NB4 (cell line): ENCODE measurements at regions not wholly inside any gene's neighbourhood (a gene's known extent, or its start where the extent isn't known, plus 50 kb on each side); places are given as distances from the start of the nearest gene placed in this dataset.

Source experiments
- DNase-seq: peaks from one replicate; pipeline ENCODE4 v3.0.0; 2010; ENCODE audit warnings: low read depth
- H3K4me3 ChIP-seq: one replicate; pipeline ENCODE4 v1.5.1; 2011; ENCODE audit warnings: mild to moderate bottlenecking, low read depth, low read length, moderate library complexity
- MYC ChIP-seq: IDR thresholded peaks from 2 replicates; pipeline ENCODE4 v1.6.1; 2011; ENCODE audit warnings: low read depth, low read length
- POLR2A ChIP-seq: IDR thresholded peaks from 2 replicates; pipeline ENCODE4 v1.6.1; 2011; ENCODE audit warnings: mild to moderate bottlenecking; ENCODE audit not compliant: insufficient read length; ENCODE audit errors: extremely low read depth
- TF ChIP-seq, protein P1 (sequence below): IDR thresholded peaks from one replicate; pipeline ENCODE4 v1.5.1; 2012; ENCODE audit warnings: low read depth, low read length
- TF ChIP-seq, protein P2 (sequence below): IDR thresholded peaks from 2 replicates; pipeline ENCODE4 v1.6.1; 2011; ENCODE audit warnings: low read depth, low read length

DNA sequence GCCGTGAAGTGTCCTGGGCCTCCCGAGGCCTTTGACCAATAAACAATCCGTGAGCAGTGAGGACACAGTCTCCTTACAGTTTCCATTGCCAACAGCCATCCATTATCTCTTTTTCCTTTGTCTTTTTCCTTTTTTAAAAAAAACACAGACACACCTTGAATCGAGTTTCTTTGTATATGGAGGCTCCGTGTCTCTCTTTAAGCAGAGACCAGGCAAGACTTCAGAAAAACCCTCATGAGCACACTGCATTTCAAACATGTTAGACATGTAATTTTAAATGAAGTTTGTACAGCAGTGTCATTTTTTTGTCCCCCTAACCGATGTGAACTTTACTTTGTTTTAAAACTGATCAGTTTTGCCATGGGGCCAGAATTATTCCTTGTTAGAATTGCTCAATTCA, 111.1 kb downstream of the SPTSSA start:
- H3K4me3 ChIP-seq, result no peak overlapping the region
- DNase-seq, result no peak
- TF ChIP-seq POLR2A, result no peak
- TF ChIP-seq, protein P1, sequence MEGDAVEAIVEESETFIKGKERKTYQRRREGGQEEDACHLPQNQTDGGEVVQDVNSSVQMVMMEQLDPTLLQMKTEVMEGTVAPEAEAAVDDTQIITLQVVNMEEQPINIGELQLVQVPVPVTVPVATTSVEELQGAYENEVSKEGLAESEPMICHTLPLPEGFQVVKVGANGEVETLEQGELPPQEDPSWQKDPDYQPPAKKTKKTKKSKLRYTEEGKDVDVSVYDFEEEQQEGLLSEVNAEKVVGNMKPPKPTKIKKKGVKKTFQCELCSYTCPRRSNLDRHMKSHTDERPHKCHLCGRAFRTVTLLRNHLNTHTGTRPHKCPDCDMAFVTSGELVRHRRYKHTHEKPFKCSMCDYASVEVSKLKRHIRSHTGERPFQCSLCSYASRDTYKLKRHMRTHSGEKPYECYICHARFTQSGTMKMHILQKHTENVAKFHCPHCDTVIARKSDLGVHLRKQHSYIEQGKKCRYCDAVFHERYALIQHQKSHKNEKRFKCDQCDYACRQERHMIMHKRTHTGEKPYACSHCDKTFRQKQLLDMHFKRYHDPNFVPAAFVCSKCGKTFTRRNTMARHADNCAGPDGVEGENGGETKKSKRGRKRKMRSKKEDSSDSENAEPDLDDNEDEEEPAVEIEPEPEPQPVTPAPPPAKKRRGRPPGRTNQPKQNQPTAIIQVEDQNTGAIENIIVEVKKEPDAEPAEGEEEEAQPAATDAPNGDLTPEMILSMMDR, result no peak
- TF ChIP-seq, protein P2, sequence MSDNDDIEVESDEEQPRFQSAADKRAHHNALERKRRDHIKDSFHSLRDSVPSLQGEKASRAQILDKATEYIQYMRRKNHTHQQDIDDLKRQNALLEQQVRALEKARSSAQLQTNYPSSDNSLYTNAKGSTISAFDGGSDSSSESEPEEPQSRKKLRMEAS, result no peak

DNA sequence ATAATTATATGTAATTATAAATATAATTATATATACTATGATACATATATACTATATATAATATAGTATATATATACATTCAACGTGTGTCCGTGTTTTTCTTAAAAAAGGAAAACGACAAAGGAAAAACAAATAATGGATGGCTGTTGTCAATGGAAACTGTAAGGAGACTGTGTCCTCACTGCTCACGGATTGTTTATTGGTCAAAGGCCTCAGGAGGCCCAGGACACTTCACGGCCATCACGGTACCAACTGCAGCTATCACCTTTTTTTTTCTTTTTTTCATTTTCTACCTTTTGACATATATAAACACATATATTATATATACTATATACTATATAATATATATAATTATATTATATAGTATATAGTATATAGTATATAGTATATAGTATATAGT, 113.4 kb downstream of the SPTSSA start:
- TF ChIP-seq, protein P1, result no peak
- TF ChIP-seq, protein P2, result no peak
- TF ChIP-seq POLR2A (no peak), MYC (no peak)
- no peak overlapping the region for H3K4me3 ChIP-seq
- DNase-seq, result no peak

DNA sequence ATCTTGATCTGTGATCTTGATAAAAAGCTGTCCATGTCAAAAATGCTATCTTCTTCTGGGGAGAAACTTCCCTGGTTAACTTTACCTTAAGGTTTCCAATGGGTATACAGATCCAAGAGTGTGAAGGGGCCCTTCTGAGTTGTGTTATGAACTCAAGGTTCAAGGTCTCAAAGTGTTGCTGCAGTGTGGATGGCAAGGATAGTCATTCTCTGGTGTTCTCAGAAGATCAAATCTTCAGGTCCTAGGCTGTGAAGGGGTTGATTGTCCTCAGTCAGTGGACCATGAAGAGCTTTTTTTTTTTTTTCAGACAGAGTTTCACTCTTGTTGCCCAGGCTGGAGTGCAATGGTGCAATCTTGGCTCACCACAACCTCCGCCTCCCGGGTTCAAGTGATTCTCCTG, 114.4 kb downstream of the SPTSSA start:
- no peak for TF ChIP-seq MYC
- H3K4me3 ChIP-seq, result no peak overlapping the region
- no peak for DNase-seq

DNA sequence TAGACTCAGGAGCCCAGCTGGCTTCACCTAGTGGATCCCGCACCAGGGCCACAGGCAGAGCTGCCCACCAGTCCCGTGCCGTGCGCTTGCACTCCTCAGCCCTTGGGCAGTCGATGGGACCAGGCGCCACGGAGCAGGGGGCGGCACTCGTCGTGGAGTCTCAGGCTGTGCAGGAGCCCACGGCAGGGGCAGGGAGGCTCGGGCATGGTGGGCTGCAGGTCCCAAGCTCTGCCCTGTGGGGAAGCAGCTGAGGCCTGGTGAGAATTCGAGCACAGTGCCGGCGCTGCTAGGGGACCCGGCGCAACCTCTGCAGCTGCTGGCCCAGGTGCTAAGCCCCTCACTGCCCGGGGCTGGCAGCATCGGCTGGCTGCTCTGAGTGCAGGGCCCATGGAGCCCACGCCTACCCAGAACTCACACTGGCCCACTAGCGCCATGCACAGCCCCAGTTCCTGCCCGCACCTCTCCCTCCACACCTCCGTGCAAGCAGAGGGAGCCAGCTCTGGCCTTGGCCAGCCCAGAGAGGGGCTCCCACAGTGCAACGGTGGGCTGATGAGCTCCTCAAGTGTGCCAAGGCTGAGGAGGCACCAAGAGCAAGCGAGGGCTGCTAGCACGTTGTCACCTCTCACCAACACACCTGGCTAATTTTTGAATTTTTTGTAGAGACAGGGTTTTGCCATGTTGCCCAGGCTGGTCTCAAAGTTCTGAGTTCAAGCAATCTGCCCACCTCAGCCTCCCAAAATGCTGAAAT, 116.1 kb downstream of the SPTSSA start:
- no peak overlapping the region for H3K4me3 ChIP-seq
- TF ChIP-seq POLR2A, result no peak
- no peak for TF ChIP-seq MYC
- TF ChIP-seq, protein P2, result no peak
- TF ChIP-seq, protein P1, result no peak
- no peak for DNase-seq

DNA sequence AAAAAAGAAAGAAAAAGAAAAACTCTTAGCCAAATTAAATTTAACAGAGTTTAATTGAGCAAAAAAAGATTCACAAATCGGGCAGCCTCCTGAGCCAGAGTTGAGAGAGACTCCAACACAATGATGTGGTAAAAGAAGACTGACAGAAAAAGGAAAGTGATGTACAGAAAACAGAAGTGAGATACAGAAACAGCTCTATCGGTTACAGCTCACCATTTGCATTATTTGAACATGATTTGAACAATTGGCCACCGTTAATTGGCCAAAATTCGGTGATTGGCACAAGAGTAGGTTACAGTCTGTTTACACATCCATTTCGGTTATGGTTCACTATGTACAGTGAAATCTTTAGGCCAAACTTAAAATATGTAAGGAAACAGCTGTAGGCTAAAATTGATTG, 117.7 kb downstream of the SPTSSA start:
- no peak for TF ChIP-seq MYC
- TF ChIP-seq, protein P1, result no peak
- TF ChIP-seq, protein P2, result no peak
- no peak for TF ChIP-seq POLR2A
- no peak for DNase-seq
- no peak overlapping the region for H3K4me3 ChIP-seq

DNA sequence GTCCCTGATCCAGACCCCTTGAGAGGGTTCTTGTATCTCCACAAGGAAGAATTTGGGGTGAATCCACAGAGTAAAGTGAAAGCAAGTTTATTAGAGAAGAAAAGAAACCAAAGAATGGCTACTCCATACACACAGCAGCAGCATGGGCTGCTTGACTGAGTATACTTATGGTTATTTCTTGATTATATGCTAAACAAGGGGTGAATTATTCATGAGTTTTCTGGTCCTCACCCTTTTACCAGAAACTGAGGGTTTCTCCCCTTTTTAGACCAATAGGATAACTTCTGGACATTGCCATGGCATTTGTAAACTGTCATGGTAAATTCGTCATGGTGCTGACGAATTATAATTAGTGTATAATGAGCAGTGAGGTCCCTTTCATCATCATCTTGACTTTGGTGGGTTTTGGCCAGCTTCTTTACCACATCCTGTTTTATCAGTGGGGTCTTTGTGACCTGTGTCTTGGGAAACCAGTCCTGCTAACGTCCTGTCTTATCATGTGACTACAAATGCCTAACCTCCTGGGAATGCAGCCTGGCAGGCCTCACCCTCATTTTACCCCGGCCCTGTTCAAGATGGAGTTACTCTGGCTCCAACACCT, 121.9 kb downstream of the SPTSSA start:
- TF ChIP-seq, protein P2, result no peak
- TF ChIP-seq, protein P1, result no peak
- TF ChIP-seq MYC (no peak), POLR2A (no peak)
- no peak overlapping the region for H3K4me3 ChIP-seq
- DNase-seq, result no peak
